Suprapubic skin (tissue), 3 donors: ENCODE measurements at regions not wholly inside any gene's neighbourhood (a gene's known extent, or its start where the extent isn't known, plus 50 kb on each side); places are given as distances from the start of the nearest gene placed in this dataset.

ENCODE experiments used
- POLR2A ChIP-seq, 2 donors: fragments of 450-650 bp; IDR thresholded peaks; one replicate each; pipeline ENCODE4 v1.6.1; 2017; ENCODE audit warnings: antibody characterized with exemption in 2 of 2, mild to moderate bottlenecking in 2 of 2, moderate library complexity in 2 of 2
- TF ChIP-seq, protein P1 (sequence below), 2 donors: fragments of 200-600 bp in 1 of 2; fragments of 450-650 bp in 1 of 2; sonication (generic) in 1 of 2; IDR thresholded peaks; one replicate each; pipeline ENCODE4 v1.5.1; 2016 to 2019; ENCODE audit warnings: antibody characterized with exemption in 2 of 2, mild to moderate bottlenecking in 1 of 2, moderate library complexity in 1 of 2

DNA sequence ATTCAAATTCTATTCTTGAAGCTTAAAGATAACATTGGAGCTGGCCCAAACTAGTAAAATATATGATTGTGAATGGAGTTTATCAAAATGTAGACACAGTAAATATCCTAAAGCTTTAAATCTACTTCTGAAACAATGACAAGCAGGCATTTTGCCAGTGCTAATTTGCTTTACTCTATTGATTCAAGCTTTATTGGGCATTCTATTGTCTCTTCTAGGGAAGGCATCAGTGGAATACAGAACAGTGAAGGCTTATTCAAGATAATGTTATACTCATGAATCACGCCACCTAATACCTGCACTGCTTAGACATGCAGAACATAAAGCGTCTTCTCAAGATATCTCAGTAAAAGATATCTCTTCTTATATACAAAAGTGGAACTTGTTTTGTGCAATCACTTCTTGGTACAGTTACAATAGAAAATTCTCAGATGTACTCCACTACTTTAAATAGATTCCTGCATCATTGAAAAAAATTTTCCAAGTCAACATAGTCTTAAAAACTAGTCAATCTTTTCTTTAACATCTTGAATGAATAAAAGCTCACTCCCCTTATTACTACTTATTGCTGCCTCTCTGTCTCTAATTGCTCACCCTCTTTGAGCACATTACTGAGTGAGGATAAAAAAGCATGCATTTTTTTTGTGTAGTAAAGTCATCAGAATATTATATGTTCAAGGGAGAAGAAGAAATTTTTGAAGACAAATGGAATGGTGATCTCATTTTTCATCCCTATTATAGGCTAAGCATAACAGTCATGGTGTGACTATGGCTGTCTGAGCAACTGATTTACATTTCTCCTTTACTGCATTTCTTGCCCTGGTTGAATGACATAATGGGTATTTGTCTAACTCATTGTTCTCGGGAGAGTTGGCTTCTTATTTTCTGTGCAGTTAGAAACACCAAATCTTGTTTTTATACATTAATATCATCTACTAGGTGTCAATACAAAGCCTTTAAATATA is 98.0 kb upstream of the E2F7 start:
- TF ChIP-seq, protein P1, sequence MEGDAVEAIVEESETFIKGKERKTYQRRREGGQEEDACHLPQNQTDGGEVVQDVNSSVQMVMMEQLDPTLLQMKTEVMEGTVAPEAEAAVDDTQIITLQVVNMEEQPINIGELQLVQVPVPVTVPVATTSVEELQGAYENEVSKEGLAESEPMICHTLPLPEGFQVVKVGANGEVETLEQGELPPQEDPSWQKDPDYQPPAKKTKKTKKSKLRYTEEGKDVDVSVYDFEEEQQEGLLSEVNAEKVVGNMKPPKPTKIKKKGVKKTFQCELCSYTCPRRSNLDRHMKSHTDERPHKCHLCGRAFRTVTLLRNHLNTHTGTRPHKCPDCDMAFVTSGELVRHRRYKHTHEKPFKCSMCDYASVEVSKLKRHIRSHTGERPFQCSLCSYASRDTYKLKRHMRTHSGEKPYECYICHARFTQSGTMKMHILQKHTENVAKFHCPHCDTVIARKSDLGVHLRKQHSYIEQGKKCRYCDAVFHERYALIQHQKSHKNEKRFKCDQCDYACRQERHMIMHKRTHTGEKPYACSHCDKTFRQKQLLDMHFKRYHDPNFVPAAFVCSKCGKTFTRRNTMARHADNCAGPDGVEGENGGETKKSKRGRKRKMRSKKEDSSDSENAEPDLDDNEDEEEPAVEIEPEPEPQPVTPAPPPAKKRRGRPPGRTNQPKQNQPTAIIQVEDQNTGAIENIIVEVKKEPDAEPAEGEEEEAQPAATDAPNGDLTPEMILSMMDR (IDR thresholded peaks at IDR 0.05), result no peak
- no peak for TF ChIP-seq POLR2A (IDR thresholded peaks at IDR 0.05)
